HG02642 (cell line): ENCODE measurements at regions not wholly inside any gene's neighbourhood (a gene's known extent, or its start where the extent isn't known, plus 50 kb on each side); places are given as distances from the start of the nearest gene placed in this dataset.

Experiments
- ATAC-seq: cut with Tn5 transposase; IDR thresholded peaks from one replicate; pipeline ENCODE4 v1.9.1; 2021; ENCODE audit warnings: mild to moderate bottlenecking; ENCODE audit not compliant: unreplicated experiment, poor library complexity

DNA sequence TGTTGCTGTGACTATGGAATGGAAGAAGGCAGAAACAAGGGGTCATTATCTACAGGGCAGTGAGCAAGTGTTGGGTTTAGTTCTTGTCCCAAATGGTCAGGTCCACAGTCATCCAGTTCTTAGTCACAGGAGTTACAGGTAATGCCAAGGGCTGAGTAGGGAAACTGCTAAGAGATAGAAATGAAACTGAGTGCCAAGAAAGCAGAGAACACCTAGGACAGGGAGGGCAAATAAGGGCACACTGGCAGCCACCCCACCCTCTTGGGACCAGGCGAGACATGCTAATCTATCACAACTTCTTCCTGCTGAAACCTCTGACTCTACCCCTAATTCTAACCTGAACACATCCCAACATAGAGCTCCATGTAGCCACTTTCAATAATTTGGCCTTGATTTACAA lies 103.2 kb downstream of the KLF4 start:
- ATAC-seq = no peak
